GM21360 (cell line): ENCODE measurements at regions not wholly inside any gene's neighbourhood (a gene's known extent, or its start where the extent isn't known, plus 50 kb on each side); places are given as distances from the start of the nearest gene placed in this dataset.
A peak's percentile ranks its signal among the peaks of the same experiment; 100 is the strongest.
"Not testable (repeated sequence)": the region's sequence is repeated elsewhere in the genome, so short reads cannot be mapped to it uniquely, and the experiment has no call there.

Experiments
- ATAC-seq: cut with Tn5 transposase; IDR thresholded peaks from one replicate; pipeline ENCODE4 v1.9.1; 2021; ENCODE audit warnings: mild to moderate bottlenecking, moderate library complexity; ENCODE audit not compliant: unreplicated experiment

- ATAC-seq, result peak; percentile 93
Measured at GRCh38 chr1:121097127-121097866, 86.8 kb downstream of the FAM72B start.

DNA sequence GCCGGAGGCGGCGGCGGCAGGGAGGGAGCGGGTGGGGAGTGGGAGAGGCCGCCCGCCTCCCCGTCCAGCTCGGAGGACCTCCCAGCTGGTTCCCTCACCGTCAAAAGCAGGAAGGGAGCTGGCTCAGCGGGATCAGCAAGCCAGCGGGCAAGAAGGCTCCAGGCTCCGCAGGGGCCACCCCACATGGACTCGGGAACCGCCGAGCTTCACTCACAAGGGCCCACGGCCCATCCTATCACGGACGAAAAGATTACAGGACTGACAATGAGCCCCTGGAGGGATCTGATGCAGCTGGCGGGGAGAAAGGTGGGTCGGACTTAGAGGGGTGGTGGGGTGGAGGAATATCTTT is 86.3 kb downstream of the FAM72B start:
- ATAC-seq, result not testable (repeated sequence)

GRCh38 chr1:121109025-121109424 is 75.1 kb downstream of the FAM72B start:
- ATAC-seq, result not testable (repeated sequence)

DNA sequence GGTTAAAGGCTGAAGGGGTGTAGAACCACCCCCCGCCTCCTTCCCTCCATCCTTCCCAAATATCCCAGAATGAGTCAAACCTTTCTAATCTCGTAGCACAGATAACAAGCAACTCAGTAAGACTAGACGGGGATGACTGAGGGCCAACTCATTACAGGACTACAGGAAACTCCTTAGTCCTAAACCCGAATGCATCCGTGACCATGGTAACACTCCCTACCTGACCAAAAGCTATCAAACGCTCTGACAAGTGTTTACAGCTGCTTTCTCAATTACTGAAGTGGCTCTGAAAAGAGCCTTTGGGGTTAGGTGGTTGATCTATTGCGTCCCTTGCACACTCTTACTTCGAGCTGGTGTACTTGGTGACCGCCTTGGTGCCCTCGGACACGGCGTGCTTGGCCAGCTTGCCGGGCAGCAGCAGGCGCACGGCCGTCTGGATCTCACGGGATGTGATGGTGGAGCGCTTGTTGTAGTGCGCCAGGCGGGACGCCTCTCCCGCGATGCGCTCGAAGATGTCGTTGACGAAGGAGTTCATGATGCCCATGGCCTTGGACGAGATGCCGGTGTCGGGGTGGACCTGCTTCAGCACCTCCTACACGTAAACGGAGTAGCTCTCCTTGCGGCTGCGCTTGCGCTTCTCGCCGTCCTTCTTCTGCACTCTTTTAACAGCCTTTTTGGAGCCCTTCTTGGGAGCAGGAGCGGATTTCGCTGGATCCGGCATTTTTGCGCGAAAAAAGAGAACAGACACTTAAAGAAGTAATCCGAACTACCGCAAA is 67.4 kb downstream of the FAM72B start:
- not testable (repeated sequence) for ATAC-seq

DNA sequence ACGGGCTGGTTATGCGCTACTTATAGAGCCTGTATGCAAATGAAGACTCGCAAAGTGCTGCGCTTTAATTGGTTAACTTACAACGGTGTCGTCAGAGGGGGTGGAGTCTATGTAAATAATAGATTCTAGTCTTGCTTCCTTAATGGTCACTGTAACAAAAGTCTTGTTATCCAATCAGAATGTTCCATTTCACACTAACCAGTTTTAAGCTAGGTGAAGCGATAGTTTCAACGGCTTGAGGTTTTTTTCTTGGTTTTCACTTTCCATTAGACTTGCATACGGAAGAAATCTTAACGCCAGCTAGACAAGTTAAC is 66.9 kb downstream of the FAM72B start:
- not testable (repeated sequence) for ATAC-seq

DNA sequence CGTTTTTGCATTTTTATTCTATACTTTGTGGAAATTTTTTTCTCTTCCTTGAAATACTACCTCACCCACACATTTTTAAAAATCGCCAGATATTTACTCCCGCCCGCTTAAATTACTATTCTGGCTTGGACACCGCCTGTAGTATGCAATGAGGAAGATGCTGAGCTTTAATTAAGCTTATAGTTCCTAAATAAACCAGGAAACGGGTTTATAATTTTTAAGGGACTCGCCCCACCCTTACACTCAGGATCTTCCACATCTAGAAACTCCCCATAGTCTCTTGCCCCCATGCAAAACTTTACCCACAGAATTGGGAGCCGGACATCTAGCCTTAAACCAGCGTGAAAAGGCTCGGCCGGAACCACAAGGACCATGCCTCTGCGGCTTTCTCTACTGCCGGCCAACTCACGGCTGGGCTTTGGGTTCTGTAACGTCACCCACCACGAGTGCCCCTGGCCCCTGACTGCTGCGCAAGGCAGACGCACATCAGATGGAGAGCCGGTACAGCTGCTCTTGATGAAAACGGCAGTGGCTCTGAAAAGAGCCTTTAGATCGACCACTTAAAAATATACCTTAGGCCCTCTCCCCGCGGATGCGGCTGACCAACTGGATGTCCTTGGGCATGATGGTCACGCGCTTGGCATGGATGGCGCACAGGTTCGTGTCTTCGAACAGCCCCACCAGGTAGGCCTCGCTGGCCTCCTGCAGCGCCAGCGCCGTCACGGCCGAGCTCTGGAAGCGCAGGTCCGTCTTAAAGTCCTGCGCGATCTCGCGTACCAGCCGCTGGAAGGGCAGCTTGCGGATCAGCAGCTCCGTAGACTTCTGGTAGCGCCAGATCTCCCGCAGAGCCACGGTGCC is 66.3 kb downstream of the FAM72B start:
- not testable (repeated sequence) for ATAC-seq
